Transverse colon (tissue), 3 donors: ENCODE measurements at regions not wholly inside any gene's neighbourhood (a gene's known extent, or its start where the extent isn't known, plus 50 kb on each side); places are given as distances from the start of the nearest gene placed in this dataset.

ENCODE experiments used
- EP300 ChIP-seq: sonication (generic); formaldehyde crosslinking; IDR thresholded peaks from one replicate; pipeline ENCODE4 v1.6.1; 2017; ENCODE audit warnings: antibody characterized with exemption, low read depth
- TF ChIP-seq, protein P1 (sequence below), 5 experiments: fragments of 200-600 bp in 3 of 5; fragments of 450-650 bp in 2 of 5; sonication (generic) in 3 of 5; IDR thresholded peaks; 1 replicate in 2 of 5; 2 replicates in 3 of 5; pipeline ENCODE4 v1.5.1; 2016 to 2017; ENCODE audit warnings: antibody characterized with exemption in 5 of 5, inconsistent platforms in 3 of 5, mild to moderate bottlenecking in 2 of 5, moderate library complexity in 1 of 5

DNA sequence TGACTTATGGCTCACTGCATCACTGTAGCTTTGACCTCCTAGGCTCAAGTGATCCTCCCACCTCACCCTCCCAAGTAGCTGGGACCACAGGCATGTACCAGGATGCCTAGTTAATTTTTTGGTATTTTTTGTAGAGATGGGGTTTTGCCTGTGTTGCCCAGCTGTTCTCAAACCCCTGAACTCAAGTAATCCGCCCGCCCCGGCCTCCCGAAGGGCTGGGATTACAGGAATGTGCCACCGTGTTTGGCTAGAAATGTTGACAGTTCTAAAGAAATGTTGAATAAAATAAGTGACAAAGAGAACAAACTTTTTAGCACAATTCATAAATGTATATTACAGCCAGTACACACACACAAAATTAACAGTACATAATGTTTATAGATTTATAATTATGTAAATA is 1586.1 kb downstream of the NCAM2 start:
- TF ChIP-seq, protein P1, sequence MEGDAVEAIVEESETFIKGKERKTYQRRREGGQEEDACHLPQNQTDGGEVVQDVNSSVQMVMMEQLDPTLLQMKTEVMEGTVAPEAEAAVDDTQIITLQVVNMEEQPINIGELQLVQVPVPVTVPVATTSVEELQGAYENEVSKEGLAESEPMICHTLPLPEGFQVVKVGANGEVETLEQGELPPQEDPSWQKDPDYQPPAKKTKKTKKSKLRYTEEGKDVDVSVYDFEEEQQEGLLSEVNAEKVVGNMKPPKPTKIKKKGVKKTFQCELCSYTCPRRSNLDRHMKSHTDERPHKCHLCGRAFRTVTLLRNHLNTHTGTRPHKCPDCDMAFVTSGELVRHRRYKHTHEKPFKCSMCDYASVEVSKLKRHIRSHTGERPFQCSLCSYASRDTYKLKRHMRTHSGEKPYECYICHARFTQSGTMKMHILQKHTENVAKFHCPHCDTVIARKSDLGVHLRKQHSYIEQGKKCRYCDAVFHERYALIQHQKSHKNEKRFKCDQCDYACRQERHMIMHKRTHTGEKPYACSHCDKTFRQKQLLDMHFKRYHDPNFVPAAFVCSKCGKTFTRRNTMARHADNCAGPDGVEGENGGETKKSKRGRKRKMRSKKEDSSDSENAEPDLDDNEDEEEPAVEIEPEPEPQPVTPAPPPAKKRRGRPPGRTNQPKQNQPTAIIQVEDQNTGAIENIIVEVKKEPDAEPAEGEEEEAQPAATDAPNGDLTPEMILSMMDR (IDR thresholded peaks at IDR 0.05) = no peak
- no peak for TF ChIP-seq EP300
